Upper lobe of left lung (tissue), 4 donors: ENCODE measurements at regions not wholly inside any gene's neighbourhood (a gene's known extent, or its start where the extent isn't known, plus 50 kb on each side); places are given as distances from the start of the nearest gene placed in this dataset.

Experiments used
- CTCF ChIP-seq, 6 experiments: fragments of 450-650 bp in 4 of 6; fragments of 200-600 bp in 2 of 6; sonication (generic) in 2 of 6; IDR thresholded peaks; one replicate each; pipeline ENCODE4 v1.5.1; 2016 to 2019; ENCODE audit warnings: antibody characterized with exemption in 6 of 6
- EP300 ChIP-seq, 4 donors: sonication (generic); formaldehyde crosslinking; IDR thresholded peaks; one replicate each; pipeline ENCODE4 v1.5.1; 2017; ENCODE audit warnings: antibody characterized with exemption in 4 of 4, control low read depth in 2 of 4
- POLR2A ChIP-seq, 4 donors: fragments of 450-650 bp; IDR thresholded peaks; one replicate each; pipeline ENCODE4 v1.5.1; 2016 to 2017; ENCODE audit warnings: antibody characterized with exemption in 4 of 4, mild to moderate bottlenecking in 2 of 4

- no peak for TF ChIP-seq CTCF (IDR thresholded peaks at IDR 0.05)
- no peak for TF ChIP-seq POLR2A (IDR thresholded peaks at IDR 0.05)
- no peak for TF ChIP-seq EP300 (IDR thresholded peaks at IDR 0.05)
These were observed 817.6 kb downstream of the CCSER2 start for GRCh38 chr10:85145966-85146365.
